Ascending aorta (tissue), 2 donors: ENCODE measurements at regions not wholly inside any gene's neighbourhood (a gene's known extent, or its start where the extent isn't known, plus 50 kb on each side); places are given as distances from the start of the nearest gene placed in this dataset.

Experiments
- DNase-seq, 2 donors: peaks; one replicate each; pipeline ENCODE4 v3.0.0-alpha.2; 2019; ENCODE audit warnings: low spot score in 2 of 2
- H3K27ac ChIP-seq, 2 donors: fragments of 200-600 bp; sonication (generic); one replicate each; pipeline ENCODE4 v1.5.1; 2016 to 2017; ENCODE audit warnings: mild to moderate bottlenecking in 1 of 2
- H3K27me3 ChIP-seq: fragments of 200-600 bp; sonication (generic); one replicate; pipeline ENCODE4 v1.5.1; 2017
- H3K36me3 ChIP-seq, 2 donors: fragments of 200-600 bp; sonication (generic); one replicate each; pipeline ENCODE4 v1.5.1; 2016
- H3K4me1 ChIP-seq, 2 donors: fragments of 200-600 bp; sonication (generic); one replicate each; pipeline ENCODE4 v1.5.1; 2016 to 2017; ENCODE audit warnings: mild to moderate bottlenecking in 1 of 2
- H3K4me3 ChIP-seq, 2 donors: fragments of 200-600 bp; sonication (generic); one replicate each; pipeline ENCODE4 v1.5.1; 2016 to 2017; ENCODE audit warnings: mild to moderate bottlenecking in 1 of 2
- H3K9me3 ChIP-seq, 2 donors: fragments of 200-600 bp; sonication (generic); one replicate each; pipeline ENCODE4 v1.5.1; 2016
- CTCF ChIP-seq, 3 experiments: fragments of 200-600 bp in 2 of 3; fragments of 450-650 bp in 1 of 3; sonication (generic) in 2 of 3; IDR thresholded peaks; one replicate each; pipeline ENCODE4 v1.5.1; 2016 to 2019; ENCODE audit warnings: antibody characterized with exemption in 3 of 3, mild to moderate bottlenecking in 1 of 3, moderate library complexity in 1 of 3
- intact Hi-C: fragments of 100-400 bp; cut with DNase I; formaldehyde crosslinking; loops from one replicate; pipeline ENCODE4 v1.15.1; 2023

- intact Hi-C loops, result no loop called here
- DNase-seq, result no peak
- H3K9me3 ChIP-seq, result no peaks in the 10 kb centered on the region
- no peak overlapping the region for H3K4me3 ChIP-seq
- no peaks in the 10 kb centered on the region for H3K36me3 ChIP-seq
- H3K27ac ChIP-seq, result no peak overlapping the region
- no peaks in the 10 kb centered on the region for H3K4me1 ChIP-seq
- no peaks in the 10 kb centered on the region for H3K27me3 ChIP-seq
- TF ChIP-seq CTCF (IDR thresholded peaks at IDR 0.05), result no peak
Observed at GRCh38 chr12:87491598-87491997, 537.6 kb downstream of the C12orf50 start.

- no peaks in the 10 kb centered on the region for H3K4me1 ChIP-seq
- H3K27ac ChIP-seq, result no peak overlapping the region
- no peaks in the 10 kb centered on the region for H3K27me3 ChIP-seq
- no peak for TF ChIP-seq CTCF (IDR thresholded peaks at IDR 0.05)
- H3K9me3 ChIP-seq, result no peaks in the 10 kb centered on the region
- intact Hi-C loops, result no loop called here
- no peak overlapping the region for H3K4me3 ChIP-seq
- DNase-seq, result no peak
- H3K36me3 ChIP-seq, result no peaks in the 10 kb centered on the region
Observed at GRCh38 chr12:87491089-87491488, 538.1 kb downstream of the C12orf50 start.

- intact Hi-C loops, result no loop called here
- peaks cover 0 to 6% of the 10 kb centered on the region in 2 donors for H3K9me3 ChIP-seq
- no peak for TF ChIP-seq CTCF (IDR thresholded peaks at IDR 0.05)
Observed at GRCh38 chr12:87469295-87469694, 559.9 kb downstream of the C12orf50 start.

GRCh38 chr12:87467936-87468335 is 561.3 kb downstream of the C12orf50 start:
- no peak overlapping the region for H3K4me3 ChIP-seq
- no peak overlapping the region for H3K27ac ChIP-seq
- no peaks in the 10 kb centered on the region for H3K36me3 ChIP-seq
- TF ChIP-seq CTCF (IDR thresholded peaks at IDR 0.05), result no peak
- DNase-seq, result no peak
- no peaks in the 10 kb centered on the region for H3K4me1 ChIP-seq
- intact Hi-C loops, result no loop called here
- H3K27me3 ChIP-seq, result no peaks in the 10 kb centered on the region
- no peaks in the 10 kb centered on the region for H3K9me3 ChIP-seq

More at GRCh38 chr12:87469295-87469694, 559.9 kb downstream of the C12orf50 start:
- Histone ChIP-seq H3K4me1 (no peaks in the 10 kb centered on the region), H3K4me3 (no peak overlapping the region), H3K27me3 (no peaks in the 10 kb centered on the region), H3K36me3 (no peaks in the 10 kb centered on the region), H3K27ac (no peak overlapping the region)
- DNase-seq, result no peak

- no peaks in the 10 kb centered on the region for H3K36me3 ChIP-seq
- no peaks in the 10 kb centered on the region for H3K27me3 ChIP-seq
- no peak for DNase-seq
- H3K4me1 ChIP-seq, result no peaks in the 10 kb centered on the region
- H3K4me3 ChIP-seq, result no peak overlapping the region
- no peaks in the 10 kb centered on the region for H3K9me3 ChIP-seq
- intact Hi-C loops, result no loop called here
- no peak for TF ChIP-seq CTCF (IDR thresholded peaks at IDR 0.05)
- H3K27ac ChIP-seq, result no peak overlapping the region
Observed at GRCh38 chr12:87464565-87464964, 564.6 kb downstream of the C12orf50 start.

GRCh38 chr12:87444039-87444438 is 585.2 kb downstream of the C12orf50 start:
- no peak for DNase-seq
- TF ChIP-seq CTCF (IDR thresholded peaks at IDR 0.05), result no peak
- intact Hi-C loops, result no loop called here
- Histone ChIP-seq H3K36me3 (no peaks in the 10 kb centered on the region), H3K4me3 (no peak overlapping the region), H3K4me1 (no peaks in the 10 kb centered on the region), H3K9me3 (no peaks in the 10 kb centered on the region), H3K27me3 (no peaks in the 10 kb centered on the region), H3K27ac (no peak overlapping the region)
